ENCODE measurements at regions not wholly inside any gene's neighbourhood (a gene's known extent, or its start where the extent isn't known, plus 50 kb on each side); places are given as distances from the start of the nearest gene placed in this dataset.

DNA sequence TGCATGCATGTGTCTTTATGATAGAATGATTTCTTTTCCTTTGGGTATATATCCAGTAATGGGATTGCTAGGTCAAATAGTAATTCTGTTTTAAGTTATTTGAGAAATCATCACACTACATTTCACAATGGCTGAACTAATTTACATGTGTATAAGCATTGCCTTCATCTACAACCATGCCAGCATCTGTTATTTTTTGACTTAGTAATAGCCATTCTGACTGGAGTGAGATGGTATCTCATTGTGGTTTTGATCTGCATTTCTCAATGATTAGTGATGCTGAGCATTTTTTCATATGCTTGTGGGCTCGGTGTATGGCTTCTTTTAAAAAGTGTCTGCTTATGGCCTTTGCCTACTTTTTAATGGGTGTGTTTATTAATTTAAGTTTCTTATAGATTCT, 102.3 kb upstream of the CCDC112 start:
- Histone ChIP-seq H3K4ac (ENCODE audit: low read depth, low read length) (no peak overlapping the region), H4K91ac (ENCODE audit: insufficient read length, low read depth, low read length) (no peak overlapping the region), H3K56ac (ENCODE audit: insufficient read length, low read depth, low read length) (no peak overlapping the region), H3K18ac (ENCODE audit: insufficient read length, low read depth, low read length) (no peak overlapping the region), H3K27me3 (ENCODE audit: insufficient read depth, low read length) (no peaks in the 10 kb centered on the region), H3K14ac (ENCODE audit: insufficient read depth, low read length) (no peak overlapping the region), H4K20me1 (ENCODE audit: control insufficient read depth, insufficient read depth, insufficient read length) (no peaks in the 10 kb centered on the region), H3K23me2 (ENCODE audit: insufficient read length, low read depth, low read length, poor library complexity, severe bottlenecking) (no peaks in the 10 kb centered on the region), H2BK15ac (ENCODE audit: low read depth, low read length) (no peak overlapping the region), H2BK20ac (ENCODE audit: low read depth, low read length, poor library complexity, severe bottlenecking) (no peak overlapping the region), H3K79me2 (ENCODE audit: insufficient read depth, low read length) (no peaks in the 10 kb centered on the region), H2AK5ac (ENCODE audit: insufficient read length, low read length) (no peak overlapping the region), H3K27ac (ENCODE audit: insufficient read length, low read depth, low read length) (no peak overlapping the region), H2BK5ac (ENCODE audit: insufficient read length, low read length) (no peak overlapping the region), H3T11ph (ENCODE audit: low read length) (no peak overlapping the region), H4K5ac (ENCODE audit: insufficient read length, low read depth, low read length) (no peak overlapping the region), H3K4me2 (ENCODE audit: insufficient read depth, insufficient read length, low read length) (no peak overlapping the region), H3K23ac (ENCODE audit: insufficient read length, low read depth, low read length) (no peak overlapping the region), H3K79me1 (ENCODE audit: insufficient read depth, low read depth, low read length, poor library complexity, severe bottlenecking) (no peaks in the 10 kb centered on the region), H2AFZ (ENCODE audit: low read length) (no peak overlapping the region), H3K4me1 (ENCODE audit: insufficient read depth, low read length) (no peaks in the 10 kb centered on the region), H3K9ac (ENCODE audit: extremely low read depth, insufficient read length, low read length) (no peak overlapping the region), H2BK12ac (ENCODE audit: insufficient read length, low read depth, low read length) (no peak overlapping the region), H4K8ac (replicated peaks; ENCODE audit: insufficient read length, low read depth, low read length) (no peak overlapping the region), H3K9me3 (ENCODE audit: control insufficient read depth, low read depth, low read length) (no peaks in the 10 kb centered on the region), H2BK120ac (ENCODE audit: low read depth, low read length, poor library complexity, severe bottlenecking) (no peak overlapping the region)
- no peaks in the 10 kb centered on the region for H3K27me3 Mint-ChIP-seq (ENCODE audit: low read depth)
- H3K4me3 Mint-ChIP-seq, result no peak overlapping the region
- DNase-seq, result no peak
- TF ChIP-seq, protein P1, sequence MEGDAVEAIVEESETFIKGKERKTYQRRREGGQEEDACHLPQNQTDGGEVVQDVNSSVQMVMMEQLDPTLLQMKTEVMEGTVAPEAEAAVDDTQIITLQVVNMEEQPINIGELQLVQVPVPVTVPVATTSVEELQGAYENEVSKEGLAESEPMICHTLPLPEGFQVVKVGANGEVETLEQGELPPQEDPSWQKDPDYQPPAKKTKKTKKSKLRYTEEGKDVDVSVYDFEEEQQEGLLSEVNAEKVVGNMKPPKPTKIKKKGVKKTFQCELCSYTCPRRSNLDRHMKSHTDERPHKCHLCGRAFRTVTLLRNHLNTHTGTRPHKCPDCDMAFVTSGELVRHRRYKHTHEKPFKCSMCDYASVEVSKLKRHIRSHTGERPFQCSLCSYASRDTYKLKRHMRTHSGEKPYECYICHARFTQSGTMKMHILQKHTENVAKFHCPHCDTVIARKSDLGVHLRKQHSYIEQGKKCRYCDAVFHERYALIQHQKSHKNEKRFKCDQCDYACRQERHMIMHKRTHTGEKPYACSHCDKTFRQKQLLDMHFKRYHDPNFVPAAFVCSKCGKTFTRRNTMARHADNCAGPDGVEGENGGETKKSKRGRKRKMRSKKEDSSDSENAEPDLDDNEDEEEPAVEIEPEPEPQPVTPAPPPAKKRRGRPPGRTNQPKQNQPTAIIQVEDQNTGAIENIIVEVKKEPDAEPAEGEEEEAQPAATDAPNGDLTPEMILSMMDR (conservative IDR thresholded peaks at IDR 0.05), result no peak
- WGBS (ENCODE audit: extremely low coverage, insufficient read length, low lambda C conversion rate), result no CpG with 5 or more reads among the region's 1 CpG
- H3K4me1 Mint-ChIP-seq, result no peaks in the 10 kb centered on the region
- peaks cover 7 to 9% of the 10 kb centered on the region in 2 experiments; a peak in 3 of 5 replicates for H3K9me3 Mint-ChIP-seq
- H3K27ac Mint-ChIP-seq, result no peak overlapping the region
- no peaks in the 10 kb centered on the region; a peak in 2 of 7 replicates for H3K36me3 Mint-ChIP-seq (ENCODE audit: insufficient read depth in 1 of 3, low read depth in 3 of 3)
